ENCODE measurements at regions not wholly inside any gene's neighbourhood (a gene's known extent, or its start where the extent isn't known, plus 50 kb on each side); places are given as distances from the start of the nearest gene placed in this dataset.

GRCh38 chr4:30856795-30857564, 136.8 kb downstream of the PCDH7 start:
- peak; percentile 90 for ATAC-seq
- TF ChIP-seq ZC3H10 (CRISPR knock-in tag; IDR thresholded peaks at IDR 0.05) (peak; percentile 57; the same call in 1 of the 2 replicates), TOX (CRISPR knock-in tag; IDR thresholded peaks at IDR 0.05; ENCODE audit: borderline replicate concordance) (peak; percentile 96), RARB (CRISPR knock-in tag; IDR thresholded peaks at IDR 0.05) (peak; percentile 62; the same call in 1 of the 2 replicates), POU6F1 (CRISPR knock-in tag; IDR thresholded peaks at IDR 0.05; ENCODE audit: borderline replicate concordance, low read depth) (no peak), BACH2 (CRISPR knock-in tag; IDR thresholded peaks at IDR 0.05; ENCODE audit: borderline replicate concordance) (no peak)

- ATAC-seq: no peak
- no peak for TF ChIP-seq PPARA (CRISPR knock-in tag; IDR thresholded peaks at IDR 0.05; ENCODE audit: borderline replicate concordance)
- no peak for TF ChIP-seq RARB (CRISPR knock-in tag; IDR thresholded peaks at IDR 0.05)
- no peak for TF ChIP-seq ESRRG (CRISPR knock-in tag; IDR thresholded peaks at IDR 0.05)
- no peak for TF ChIP-seq CREB5 (CRISPR knock-in tag; IDR thresholded peaks at IDR 0.05; ENCODE audit: low read depth)
- TF ChIP-seq POU6F1 (CRISPR knock-in tag; IDR thresholded peaks at IDR 0.05; ENCODE audit: borderline replicate concordance, low read depth): no peak
- no peak for TF ChIP-seq ISL1 (CRISPR knock-in tag; IDR thresholded peaks at IDR 0.05)
- TF ChIP-seq GLIS3 (CRISPR knock-in tag; IDR thresholded peaks at IDR 0.05): no peak
- no peak for TF ChIP-seq ZFP3 (CRISPR knock-in tag; IDR thresholded peaks at IDR 0.05)
- no peak for TF ChIP-seq CSRNP3 (CRISPR knock-in tag; IDR thresholded peaks at IDR 0.05)
- TF ChIP-seq TCF4 (CRISPR knock-in tag; IDR thresholded peaks at IDR 0.05; ENCODE audit: borderline replicate concordance): no peak
- TF ChIP-seq PATZ1 (CRISPR knock-in tag; IDR thresholded peaks at IDR 0.05; ENCODE audit: borderline replicate concordance): no peak
- no peak for TF ChIP-seq CSDC2 (CRISPR knock-in tag; IDR thresholded peaks at IDR 0.05)
- no peak for TF ChIP-seq ZFP30 (CRISPR knock-in tag; IDR thresholded peaks at IDR 0.05)
- TF ChIP-seq ARNTL (CRISPR knock-in tag; IDR thresholded peaks at IDR 0.05; ENCODE audit: borderline replicate concordance, low read depth): no peak
Measured at GRCh38 chr4:30860978-30861377, 140.8 kb downstream of the PCDH7 start.

- ATAC-seq: no peak
- TF ChIP-seq ZNF70 (CRISPR knock-in tag; IDR thresholded peaks at IDR 0.05): no peak
- no peak for TF ChIP-seq TSHZ2 (CRISPR knock-in tag; IDR thresholded peaks at IDR 0.05)
- no peak for TF ChIP-seq CSDC2 (CRISPR knock-in tag; IDR thresholded peaks at IDR 0.05)
- TF ChIP-seq ZNF565 (CRISPR knock-in tag; conservative IDR thresholded peaks at IDR 0.05; ENCODE audit: low read depth): no peak
- no peak for TF ChIP-seq TOX (CRISPR knock-in tag; IDR thresholded peaks at IDR 0.05; ENCODE audit: borderline replicate concordance)
- no peak for TF ChIP-seq ZC3H10 (CRISPR knock-in tag; IDR thresholded peaks at IDR 0.05)
- TF ChIP-seq BACH2 (CRISPR knock-in tag; IDR thresholded peaks at IDR 0.05; ENCODE audit: borderline replicate concordance): no peak
- no peak for TF ChIP-seq ZFP30 (CRISPR knock-in tag; IDR thresholded peaks at IDR 0.05)
- TF ChIP-seq PATZ1 (CRISPR knock-in tag; IDR thresholded peaks at IDR 0.05; ENCODE audit: borderline replicate concordance): no peak
- TF ChIP-seq GLIS3 (CRISPR knock-in tag; IDR thresholded peaks at IDR 0.05): no peak
- TF ChIP-seq ARNTL (CRISPR knock-in tag; IDR thresholded peaks at IDR 0.05; ENCODE audit: borderline replicate concordance, low read depth): no peak
- no peak for TF ChIP-seq ZNF8 (CRISPR knock-in tag; IDR thresholded peaks at IDR 0.05)
Measured at GRCh38 chr4:30862196-30862595, 142.0 kb downstream of the PCDH7 start.

Data from SK-N-SH treated with all-trans-retinoic acid at 6 μM for 48 hours (cell line).